GM12874 (cell line): ENCODE measurements at regions not wholly inside any gene's neighbourhood (a gene's known extent, or its start where the extent isn't known, plus 50 kb on each side); places are given as distances from the start of the nearest gene placed in this dataset.

Experiments
- TF ChIP-seq, protein P1 (sequence below): IDR thresholded peaks from 2 replicates; pipeline ENCODE4 v1.5.1; 2011; ENCODE audit warnings: low read depth, mild to moderate bottlenecking, control low read depth, low read length, moderate library complexity; ENCODE audit not compliant: insufficient read depth

- TF ChIP-seq, protein P1, sequence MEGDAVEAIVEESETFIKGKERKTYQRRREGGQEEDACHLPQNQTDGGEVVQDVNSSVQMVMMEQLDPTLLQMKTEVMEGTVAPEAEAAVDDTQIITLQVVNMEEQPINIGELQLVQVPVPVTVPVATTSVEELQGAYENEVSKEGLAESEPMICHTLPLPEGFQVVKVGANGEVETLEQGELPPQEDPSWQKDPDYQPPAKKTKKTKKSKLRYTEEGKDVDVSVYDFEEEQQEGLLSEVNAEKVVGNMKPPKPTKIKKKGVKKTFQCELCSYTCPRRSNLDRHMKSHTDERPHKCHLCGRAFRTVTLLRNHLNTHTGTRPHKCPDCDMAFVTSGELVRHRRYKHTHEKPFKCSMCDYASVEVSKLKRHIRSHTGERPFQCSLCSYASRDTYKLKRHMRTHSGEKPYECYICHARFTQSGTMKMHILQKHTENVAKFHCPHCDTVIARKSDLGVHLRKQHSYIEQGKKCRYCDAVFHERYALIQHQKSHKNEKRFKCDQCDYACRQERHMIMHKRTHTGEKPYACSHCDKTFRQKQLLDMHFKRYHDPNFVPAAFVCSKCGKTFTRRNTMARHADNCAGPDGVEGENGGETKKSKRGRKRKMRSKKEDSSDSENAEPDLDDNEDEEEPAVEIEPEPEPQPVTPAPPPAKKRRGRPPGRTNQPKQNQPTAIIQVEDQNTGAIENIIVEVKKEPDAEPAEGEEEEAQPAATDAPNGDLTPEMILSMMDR = no peak
Measured at GRCh38 chr18:21958263-21958662, 211.1 kb upstream of the GATA6 start.

- TF ChIP-seq, protein P1 = no peak
Measured at GRCh38 chr18:21958707-21959450, 210.5 kb upstream of the GATA6 start.

GRCh38 chr18:21960189-21960588, 209.2 kb upstream of the GATA6 start:
- TF ChIP-seq, protein P1 = no peak

GRCh38 chr18:21963336-21963735, 206.1 kb upstream of the GATA6 start:
- TF ChIP-seq, protein P1 = no peak

- TF ChIP-seq, protein P1 = no peak
Measured at GRCh38 chr18:21968338-21968737, 201.1 kb upstream of the GATA6 start.

- TF ChIP-seq, protein P1 = no peak
Measured at GRCh38 chr18:21972281-21972680, 197.1 kb upstream of the GATA6 start.

GRCh38 chr18:21978546-21979170, 190.7 kb upstream of the GATA6 start:
- TF ChIP-seq, protein P1 = no peak
